ENCODE measurements at regions not wholly inside any gene's neighbourhood (a gene's known extent, or its start where the extent isn't known, plus 50 kb on each side); places are given as distances from the start of the nearest gene placed in this dataset.

DNA sequence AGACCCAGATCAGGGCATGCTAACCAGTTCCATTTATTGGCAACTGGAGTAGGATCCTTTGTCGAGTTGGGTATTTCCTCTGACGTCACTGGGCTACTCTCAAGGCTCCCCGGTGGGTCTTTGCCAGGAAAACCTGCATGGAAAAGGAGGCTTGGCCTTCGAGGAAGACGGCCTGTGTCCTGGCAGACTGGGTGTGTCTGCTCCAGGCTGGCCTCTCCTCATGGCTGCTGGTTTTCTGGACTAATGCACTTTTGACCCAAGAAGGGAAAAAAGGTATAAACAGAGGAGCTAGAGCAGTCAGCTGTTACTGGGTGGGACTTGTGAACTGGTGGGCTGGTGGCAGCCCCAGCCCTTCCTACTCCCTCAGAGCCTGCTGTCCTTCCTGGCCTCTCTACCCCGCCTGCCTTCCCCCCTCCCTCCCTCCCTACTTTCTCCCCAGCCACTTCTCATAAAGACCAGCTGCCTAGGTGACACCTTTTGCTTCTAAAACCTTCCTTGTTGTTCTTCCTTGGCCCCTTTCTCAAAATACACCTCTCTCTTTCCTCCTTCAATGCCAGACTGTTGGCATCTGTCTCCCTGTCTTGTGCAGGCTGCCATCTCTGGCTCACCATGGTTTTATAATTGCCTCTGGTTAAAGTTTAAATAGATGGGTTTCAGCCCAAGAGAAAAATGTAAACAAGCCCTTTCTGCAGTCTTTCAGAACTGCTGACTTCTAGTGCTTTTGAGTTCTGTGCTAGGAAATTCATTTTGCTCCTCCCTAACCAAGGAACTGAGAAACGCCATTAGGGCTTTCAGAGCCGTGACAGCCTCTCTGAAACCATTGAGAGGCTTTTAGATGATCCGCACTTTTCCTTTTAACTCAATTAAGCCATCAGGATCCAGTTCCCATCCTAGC, 101.8 kb upstream of the MKLN1 start:
- no peak for DNase-seq (ENCODE audit: low read depth)

DNA sequence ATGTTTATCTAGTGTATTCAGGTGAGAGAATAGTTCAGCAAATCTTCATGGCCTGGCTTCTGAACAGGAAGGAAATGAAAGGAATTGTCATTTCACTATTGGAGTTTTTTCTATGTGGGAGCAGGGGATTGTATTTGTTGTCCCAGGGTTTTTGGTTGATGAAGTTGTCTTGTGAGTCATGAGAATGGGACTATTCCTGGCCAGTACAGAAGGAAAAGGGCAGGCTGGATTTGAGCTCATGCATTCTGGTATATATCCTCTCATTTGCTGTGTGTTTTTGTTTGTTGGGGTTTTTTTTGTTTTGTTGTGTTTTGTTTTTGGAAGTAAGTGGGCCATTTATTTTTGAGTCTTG, 101.2 kb upstream of the MKLN1 start:
- DNase-seq (ENCODE audit: low read depth) = no peak

DNA sequence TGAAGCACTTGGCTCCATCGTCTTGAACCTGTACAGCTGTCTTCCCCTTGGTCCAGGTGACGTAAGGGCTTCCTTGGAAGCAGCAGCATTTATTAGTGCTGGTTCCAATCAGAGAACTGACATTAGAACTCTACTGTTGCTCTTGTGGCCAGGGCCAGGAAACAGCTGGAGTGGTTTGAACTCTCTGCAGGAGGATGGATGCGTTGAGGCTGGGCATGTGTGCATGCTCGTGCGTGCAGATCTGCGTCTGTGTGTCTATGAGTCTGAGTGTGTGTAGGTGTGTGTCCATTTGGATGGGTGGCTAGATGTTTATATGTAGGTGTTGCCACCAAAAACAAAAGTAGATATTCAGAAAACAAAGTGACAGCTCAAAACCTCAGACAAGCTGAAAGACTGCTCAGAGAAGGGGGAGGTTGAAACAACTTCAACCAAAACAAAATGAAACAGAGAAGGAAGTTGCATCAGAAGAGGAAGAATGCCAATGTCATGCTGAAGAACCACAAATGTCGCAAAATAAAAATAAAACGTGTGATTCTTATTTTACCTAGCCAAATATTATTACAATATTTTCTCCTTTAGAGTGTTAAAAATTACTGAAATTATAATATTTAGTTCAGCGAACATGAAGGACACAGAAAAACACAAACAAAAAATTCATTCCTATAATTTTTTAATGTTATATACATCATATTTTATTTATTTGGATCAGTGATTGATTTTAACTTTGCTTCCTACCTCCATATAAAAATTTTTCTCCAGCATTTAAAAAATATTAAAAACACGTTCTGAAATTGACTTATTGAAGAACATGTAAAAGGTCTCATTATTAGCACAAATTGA, 96.1 kb upstream of the MKLN1 start:
- peak; percentile 53 for DNase-seq (ENCODE audit: low read depth)

DNA sequence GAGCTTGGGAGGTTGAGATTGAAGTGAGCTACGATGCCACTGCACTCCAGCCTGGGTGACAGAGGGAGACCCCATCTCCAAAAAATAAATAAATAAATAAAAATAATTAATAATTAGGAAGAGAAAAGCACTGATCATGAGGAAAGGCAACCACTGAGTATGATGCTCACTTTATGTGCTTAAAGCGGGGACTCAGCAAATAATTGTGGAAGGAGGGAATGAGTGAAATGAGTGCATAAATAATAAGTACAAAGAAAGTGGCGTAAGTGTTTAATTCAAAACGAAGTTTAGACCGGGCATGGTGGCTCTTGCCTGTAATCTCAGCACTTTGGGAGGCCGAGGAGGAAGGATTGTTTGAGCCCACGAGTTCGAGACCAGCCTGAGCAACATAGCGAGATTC, 94.9 kb upstream of the MKLN1 start:
- DNase-seq (ENCODE audit: low read depth) = no peak

DNA sequence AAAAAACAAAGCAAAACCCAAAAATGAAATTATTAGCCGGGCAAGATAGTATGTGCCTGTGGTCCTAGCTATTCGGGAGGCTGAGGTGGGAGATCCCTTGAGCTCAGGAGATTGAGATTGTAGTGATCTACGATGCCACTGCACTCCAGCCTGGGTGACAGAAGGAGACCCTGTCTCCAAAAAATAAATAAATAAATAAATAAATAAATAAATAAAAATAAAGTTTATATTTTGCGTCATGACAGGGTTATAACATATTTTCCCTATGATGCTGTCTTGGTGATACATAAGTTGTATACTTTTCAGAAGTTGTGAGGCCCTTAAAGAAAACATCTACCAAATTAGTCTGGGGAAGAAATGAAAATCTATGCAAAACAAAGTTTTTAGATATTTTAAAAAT, 94.5 kb upstream of the MKLN1 start:
- DNase-seq (ENCODE audit: low read depth) = no peak

DNA sequence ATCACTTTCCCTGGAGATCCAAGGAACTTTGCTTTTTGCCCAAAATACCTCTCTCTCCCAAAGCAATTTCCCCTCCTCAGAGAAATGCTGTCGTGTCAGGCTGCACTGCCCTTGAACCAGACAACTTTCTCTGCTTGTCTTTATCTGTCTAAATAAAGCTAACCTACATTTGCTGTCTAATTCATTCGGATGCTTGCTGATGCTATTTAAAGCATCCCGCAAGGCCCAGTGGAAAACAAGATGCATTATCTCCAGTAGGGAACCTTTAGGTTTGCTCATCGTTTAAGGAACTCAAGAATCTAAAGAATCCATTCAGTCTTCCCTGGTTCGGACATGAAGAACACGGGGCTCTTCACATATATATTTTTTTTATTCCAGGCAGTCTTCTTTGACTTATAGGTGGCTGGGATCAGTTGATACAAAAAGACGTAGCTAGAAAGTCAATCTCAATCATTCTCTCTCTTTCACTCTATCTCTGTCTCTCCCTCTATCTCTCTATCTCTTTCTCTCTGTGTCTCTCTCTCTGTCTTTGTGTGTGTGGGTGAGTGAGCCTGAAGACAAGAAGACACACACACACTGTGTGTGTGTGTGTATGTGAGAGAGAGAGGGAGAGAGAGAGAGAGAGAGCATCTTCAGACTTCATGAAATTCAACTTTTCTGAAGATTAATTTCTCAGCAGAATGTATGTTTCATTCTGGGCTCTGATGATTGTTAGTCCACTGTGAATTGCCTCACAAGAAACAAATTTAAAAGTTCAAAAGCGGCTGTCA, 92.8 kb upstream of the MKLN1 start:
- no peak for DNase-seq (ENCODE audit: low read depth)

DNA sequence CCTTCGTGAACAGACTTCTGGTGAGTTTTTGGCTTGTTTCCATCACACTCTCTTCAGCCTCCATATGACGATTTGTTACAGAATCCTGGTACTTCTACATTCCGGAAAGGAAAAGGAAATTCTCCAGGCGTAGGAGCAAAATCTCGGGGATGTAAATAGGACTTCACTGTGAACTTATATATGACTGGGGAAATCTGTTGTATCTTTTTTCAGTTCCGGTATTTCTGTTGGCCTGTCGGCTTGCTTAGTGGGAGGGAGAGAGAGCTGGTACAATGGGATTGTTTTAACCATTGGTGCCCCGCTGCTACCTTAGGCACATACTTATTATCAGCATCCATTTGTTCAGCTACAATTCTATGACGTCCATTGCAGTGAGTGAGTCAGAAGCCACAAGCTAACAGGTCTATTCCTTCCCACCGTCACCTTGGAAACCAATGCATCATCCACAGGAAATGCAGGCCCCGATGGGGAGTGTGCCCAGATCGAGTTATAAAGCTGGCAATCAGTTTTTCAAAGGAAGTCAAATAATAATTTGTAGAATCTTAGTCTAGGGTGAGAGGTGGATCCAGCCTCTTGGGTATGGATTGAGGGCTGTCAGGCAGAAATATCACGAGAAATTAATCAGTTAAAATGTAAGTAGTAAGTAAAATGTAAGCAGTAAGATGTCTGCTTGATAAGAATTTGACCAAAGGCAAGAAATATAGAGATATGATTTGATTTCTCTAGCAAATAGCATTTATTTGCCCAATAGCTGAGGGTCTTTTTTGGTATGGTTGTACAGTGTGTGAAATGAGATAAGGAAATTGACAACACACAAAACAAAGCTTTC, 92.0 kb upstream of the MKLN1 start:
- peak; percentile 89 for DNase-seq (ENCODE audit: low read depth)

DNA sequence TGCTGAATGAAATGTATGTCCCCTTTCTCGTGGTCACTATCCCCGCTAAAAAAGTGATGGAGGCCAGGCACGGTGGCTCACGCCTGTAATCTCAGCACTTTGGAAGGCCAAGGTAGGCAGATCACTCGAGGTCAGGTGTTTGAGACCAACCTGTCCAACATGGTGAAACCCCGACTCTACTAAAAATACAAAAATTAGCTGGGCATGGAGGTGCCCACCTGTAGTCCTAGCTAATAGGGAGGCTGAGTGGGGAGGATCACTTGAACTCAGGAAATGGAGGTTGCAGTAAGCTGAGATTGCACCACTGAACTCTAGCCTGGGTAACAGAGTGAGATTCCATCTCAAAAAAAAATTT, 91.4 kb upstream of the MKLN1 start:
- DNase-seq (ENCODE audit: low read depth) = no peak

DNA sequence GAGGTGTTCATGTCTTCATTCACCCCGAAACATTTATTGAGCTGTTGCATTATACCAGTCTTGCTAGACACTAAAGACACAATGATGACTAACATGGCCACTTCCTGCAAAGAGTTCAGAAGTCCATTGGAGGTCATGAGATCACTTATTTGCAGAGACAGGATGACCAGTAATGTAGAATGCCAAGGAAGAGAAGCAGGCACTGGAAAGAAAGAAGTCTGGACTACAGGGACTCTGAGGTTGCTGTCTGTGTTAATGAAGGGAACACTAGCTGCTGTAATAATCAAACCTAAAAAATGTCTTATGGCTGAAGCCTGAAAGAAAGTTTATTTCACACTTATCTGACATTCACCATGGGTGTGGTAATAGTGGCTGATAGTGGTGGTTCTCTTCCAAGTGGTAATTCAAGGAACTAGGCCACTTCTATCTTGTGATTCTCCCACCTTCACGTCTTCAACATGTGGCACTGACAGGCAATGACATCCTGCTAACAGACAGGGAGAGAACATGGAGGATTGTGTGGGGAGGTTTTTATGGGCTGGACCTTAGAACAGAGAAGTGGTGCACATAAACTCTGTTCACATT, 89.2 kb upstream of the MKLN1 start:
- DNase-seq (ENCODE audit: low read depth) = no peak

DNA sequence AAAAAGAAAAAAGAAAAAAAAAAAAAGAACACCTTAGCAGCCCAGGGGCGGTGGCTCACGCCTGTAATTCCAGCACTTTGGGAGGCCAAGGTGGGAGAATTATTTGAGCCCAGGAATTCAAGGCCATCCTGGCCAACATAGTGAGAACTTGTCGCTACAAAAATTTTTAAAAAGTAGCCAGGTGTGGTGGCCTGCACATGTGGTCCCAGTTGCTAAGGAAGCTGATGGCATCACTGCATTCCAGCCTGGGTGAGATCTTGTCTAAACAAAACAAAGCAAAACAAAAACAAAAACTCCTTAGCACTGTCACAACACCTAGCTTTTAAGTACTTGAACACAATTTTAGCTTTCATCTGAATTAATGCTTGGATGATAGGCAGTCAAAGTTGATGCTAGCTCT, 86.3 kb upstream of the MKLN1 start:
- DNase-seq (ENCODE audit: low read depth) = no peak

DNA sequence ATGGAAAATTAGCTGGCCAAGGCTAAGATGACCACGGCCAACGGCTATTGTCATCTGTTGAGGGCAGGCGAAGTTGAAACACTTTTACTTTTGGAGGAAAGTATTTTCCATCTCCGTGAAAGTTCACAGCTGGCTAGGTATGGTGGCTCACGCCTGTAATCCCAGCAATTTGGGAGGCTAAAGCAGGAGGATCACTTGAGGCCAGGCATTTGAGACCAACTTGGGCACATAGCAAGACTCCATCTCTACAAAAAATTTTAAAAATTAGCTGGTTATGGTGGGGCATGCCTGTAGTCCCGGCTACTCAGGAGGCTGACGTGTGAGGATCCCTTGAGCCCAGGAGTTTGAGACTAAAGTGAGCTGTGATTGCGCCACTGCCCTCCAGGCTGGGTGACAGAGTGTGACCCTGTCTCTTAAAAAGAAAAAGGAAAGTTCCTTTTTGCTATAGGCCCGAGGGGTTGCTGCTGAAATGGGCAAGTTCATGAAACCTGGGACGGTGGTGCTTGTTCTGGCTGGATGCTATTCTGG, 85.5 kb upstream of the MKLN1 start:
- no peak for DNase-seq (ENCODE audit: low read depth)

DNA sequence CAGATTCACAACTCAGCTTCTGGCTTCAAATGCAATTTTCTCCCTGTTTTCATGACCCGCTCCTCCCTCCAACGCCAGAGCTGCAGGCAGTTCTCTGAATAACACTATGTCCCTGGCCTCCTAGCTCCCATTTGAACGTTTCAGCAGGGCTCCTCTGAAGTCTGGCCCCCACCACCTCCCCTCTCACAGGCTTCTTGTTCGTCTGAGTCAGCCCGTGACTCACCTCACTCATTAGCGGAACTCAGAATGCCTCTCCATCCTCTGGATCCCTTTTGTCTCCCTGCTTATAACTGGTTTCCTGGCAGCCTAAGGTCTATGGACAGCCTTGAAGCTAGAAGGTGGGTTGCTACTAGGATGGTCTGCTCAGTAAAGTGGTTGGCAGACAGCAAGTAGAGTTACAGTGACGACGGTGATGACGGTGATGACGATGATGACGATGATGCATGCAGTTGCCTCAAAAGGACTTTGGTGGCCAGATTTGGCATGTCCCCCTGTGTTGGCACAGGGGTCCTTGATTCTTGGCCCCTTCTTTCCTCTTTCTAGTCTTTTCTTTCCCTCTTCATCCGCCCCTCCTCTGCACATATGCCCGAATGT, 83.3 kb upstream of the MKLN1 start:
- peak; percentile 86 for DNase-seq (ENCODE audit: low read depth)

DNA sequence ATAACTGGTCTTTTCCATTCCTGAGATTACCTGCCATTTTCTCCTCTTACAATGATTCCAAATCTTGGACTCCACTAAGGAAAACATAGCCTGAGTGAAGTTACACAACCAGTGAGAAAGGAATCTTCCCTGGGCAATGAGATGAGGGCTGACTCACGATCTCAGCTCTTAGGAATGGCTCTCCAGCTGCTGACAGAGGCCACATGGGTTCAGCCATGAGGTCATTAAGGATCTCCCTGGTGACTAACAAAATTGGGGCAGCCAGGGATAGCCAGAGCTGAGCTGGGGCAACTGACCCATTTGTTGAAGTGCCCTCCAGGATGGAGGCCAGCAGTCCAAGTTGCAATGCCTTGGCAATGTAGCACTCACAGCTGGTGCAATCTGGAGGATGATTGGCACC, 78.7 kb upstream of the MKLN1 start:
- peak; percentile 91 for DNase-seq (ENCODE audit: low read depth)

DNA sequence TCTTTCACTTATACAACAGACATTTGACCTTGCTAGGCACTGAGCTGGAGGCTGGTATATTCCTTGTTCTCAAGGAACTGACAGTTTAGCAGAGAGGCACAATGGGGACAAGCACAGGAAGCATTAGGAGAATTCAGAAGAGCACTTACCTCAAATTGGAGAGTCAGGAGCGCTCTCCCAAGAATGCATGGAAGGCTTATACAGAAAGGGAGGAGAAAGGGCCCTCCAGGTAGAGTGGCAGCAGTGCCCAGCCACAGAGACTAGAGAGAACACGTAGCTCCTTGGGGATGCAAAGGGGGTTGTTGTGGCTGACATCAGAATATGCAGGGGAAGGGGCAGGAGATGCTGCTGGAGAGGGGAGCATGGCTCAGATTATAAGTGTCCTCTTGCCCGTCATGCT, 78.2 kb upstream of the MKLN1 start:
- no peak for DNase-seq (ENCODE audit: low read depth)

DNA sequence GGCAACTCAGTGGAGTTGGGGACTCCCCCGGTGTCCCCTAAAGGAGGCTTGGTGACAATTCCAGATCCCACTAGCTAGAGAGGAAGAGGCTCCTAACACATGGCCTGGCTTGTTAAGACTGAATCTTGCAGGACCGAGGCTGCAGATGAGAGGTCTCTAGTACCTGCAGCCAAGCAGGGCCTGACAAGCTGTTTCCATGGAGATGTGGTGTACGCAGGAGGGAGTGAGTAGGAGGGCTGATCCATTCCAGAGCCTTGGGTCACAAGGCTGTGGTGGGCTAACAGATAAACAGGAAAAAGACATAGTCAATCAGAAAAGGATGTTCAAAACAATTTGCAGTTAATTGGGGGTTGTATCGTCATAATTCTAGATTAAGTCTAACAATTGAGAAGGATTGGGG, 77.3 kb upstream of the MKLN1 start:
- DNase-seq (ENCODE audit: low read depth) = no peak

DNA sequence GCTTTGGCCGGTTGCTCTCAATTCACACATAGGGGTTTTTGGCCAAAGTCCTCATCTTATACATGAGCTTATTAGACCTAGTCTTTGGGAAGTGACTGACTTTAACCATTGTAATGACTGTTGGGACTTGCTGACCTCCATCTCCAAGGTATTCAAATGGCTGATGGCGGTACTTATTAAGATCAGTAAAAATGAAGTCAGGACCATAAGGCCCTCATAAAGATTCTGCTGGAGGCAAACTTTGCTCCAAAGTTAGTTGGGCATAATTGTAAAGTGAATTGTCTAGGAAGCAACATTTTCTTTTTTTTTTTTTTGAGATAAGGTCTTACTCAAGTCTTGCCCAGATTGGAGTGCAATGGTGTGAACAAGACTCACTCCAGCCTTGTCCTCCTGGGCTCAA, 76.3 kb upstream of the MKLN1 start:
- DNase-seq (ENCODE audit: low read depth) = no peak

DNA sequence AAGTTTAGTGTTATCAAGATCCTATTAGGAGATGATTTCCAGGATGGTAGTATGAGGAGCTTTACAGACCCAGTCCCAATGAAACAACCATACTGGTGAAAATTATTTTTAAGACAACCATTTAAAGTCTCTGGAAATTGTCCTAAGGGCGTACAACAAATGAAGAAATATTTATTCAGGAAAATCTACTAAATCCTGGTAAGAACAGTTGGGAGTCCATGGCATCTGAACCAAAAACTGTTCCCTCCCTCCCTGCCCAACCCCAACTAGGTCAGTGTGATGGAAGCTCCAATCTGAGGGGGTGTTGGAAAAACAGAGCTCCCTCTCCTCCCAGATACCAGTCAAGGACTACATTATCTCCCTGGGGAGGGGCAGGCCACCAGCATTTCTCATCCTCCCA, 74.7 kb upstream of the MKLN1 start:
- no peak for DNase-seq (ENCODE audit: low read depth)

DNA sequence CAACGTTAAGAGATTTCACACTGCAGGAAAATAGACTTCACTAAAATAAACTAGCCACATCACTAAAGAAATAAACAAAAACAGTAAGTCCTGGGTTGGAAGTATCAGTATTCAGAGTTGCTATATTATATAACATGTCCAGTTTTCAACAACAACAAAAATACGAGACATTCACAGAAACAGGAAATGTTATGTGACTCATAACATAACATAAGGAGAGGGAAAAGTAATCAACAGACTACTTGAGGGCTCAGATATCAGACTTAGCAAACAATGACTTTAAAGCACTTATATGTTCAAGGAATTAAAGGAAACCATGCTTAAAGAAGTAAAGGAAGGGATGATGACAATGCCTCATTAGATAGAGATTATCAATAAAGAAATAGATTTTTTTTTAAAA, 73.5 kb upstream of the MKLN1 start:
- no peak for DNase-seq (ENCODE audit: low read depth)

DNA sequence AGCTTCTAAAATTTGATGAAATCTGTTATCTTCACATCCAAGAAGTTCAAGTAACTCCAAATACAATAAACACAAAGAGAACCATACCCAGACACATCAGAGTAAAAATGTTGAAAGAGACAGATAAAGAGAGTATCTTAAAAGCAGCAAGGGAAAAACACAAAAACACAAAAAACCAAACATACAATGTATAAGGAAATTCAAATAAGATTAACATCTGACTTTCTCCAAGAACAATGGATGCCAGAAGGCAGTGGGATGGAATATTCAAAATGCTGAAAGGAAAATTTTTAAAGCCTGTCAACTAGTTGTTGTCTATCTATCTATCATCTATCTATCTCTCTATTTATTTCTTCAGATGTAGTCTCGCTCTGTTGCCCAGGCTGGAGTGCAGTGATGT, 72.4 kb upstream of the MKLN1 start:
- no peak for DNase-seq (ENCODE audit: low read depth)

DNA sequence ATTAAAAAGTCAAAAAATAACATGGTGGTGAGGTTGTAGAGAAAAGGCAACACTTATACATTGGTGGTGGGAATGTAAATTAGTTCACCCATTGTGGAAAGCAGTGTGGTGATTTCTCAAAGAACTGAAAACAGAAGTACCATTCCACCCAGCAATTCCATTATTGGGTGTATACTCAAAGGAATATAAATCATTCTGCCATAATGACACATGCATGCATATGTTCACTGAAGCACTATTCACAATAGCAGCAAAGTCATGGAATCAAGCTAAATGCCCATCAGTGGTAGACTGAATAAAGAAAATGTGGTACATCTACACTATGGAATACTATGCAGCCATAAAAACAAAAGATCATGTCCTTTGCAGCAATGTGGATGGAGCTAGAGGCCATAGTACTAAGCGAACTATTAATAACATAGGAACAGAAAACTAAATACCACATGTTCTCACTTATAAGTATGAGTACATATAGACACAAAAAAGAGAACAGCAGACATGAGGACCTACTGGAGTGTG, 66.1 kb upstream of the MKLN1 start:
- no peak for DNase-seq (ENCODE audit: low read depth)

DNA sequence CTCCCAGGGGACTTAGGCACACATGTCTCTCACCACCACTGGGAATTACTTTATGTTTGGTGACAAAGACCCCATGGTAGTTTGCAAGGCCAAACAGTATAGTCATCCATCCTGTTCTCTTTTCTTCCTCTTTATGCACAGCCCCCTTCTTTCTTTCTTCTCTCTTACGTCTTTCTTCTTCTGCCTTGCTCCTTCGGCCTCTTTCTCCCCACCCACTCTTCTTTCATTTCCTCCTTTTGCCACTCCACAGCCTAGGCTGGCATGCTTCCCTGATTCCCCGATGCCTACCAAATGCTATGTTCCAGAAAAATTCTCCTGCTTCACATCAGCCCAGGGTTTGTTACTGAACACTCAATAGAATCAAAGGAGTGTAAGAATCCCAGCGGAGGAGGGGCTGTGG, 62.4 kb upstream of the MKLN1 start:
- no peak for DNase-seq (ENCODE audit: low read depth)
